Fibroblast of lung (primary cell): ENCODE measurements at regions not wholly inside any gene's neighbourhood (a gene's known extent, or its start where the extent isn't known, plus 50 kb on each side); places are given as distances from the start of the nearest gene placed in this dataset.

Experiments
- CTCF ChIP-seq, 2 donors: IDR thresholded peaks in 1 of 2; conservative IDR thresholded peaks in 1 of 2; 1 replicate in 1 of 2; 2 replicates in 1 of 2; pipeline ENCODE4 v1.5.1; 2011 to 2012; ENCODE audit warnings: low read length in 2 of 2, control low read depth in 1 of 2, inconsistent platforms in 1 of 2, low read depth in 1 of 2, mild to moderate bottlenecking in 1 of 2
- EZH2 ChIP-seq: IDR thresholded peaks from 2 replicates; pipeline ENCODE4 v1.5.1; 2012; ENCODE audit warnings: low read length, control low read depth, mild to moderate bottlenecking; ENCODE audit errors: missing control alignments

- no peak for TF ChIP-seq CTCF (conservative IDR thresholded peaks at IDR 0.05 in 1 of 2, IDR thresholded peaks at IDR 0.05 in 1 of 2; ENCODE audit: low read depth in 1 of 2, low read length in 2 of 2)
- no peak for TF ChIP-seq EZH2
Measured at GRCh38 chr2:212908682-212909435, 242.6 kb downstream of the IKZF2 start.
